ENCODE measurements at regions not wholly inside any gene's neighbourhood (a gene's known extent, or its start where the extent isn't known, plus 50 kb on each side); places are given as distances from the start of the nearest gene placed in this dataset.

DNA sequence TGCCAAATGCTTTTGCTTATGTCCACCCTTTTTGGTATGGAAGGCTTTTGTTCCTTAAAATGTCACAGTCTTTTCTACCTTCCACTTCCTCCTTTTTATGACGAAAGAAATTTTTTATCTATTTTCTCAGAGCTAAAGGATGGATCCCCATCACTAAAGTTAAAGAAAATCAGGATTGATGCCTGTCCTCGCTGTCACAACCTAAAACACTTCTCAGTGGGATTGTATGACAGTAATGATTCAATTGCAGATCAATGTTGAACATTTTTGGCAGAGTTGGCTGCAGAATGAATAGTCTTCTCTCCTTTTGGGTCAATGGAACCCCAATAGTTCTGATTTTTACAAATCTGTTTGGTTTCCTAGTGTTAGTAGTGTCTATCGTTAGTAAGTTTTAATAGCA lies 549.8 kb upstream of the ROBO2 start:
- Histone ChIP-seq H2AK5ac (ENCODE audit: low read depth, low read length) (no peak overlapping the region), H3K27ac (ENCODE audit: low read depth, low read length) (no peak overlapping the region), H3K23me2 (ENCODE audit: low read depth, low read length) (no peaks in the 10 kb centered on the region), H2BK15ac (ENCODE audit: low read length) (no peak overlapping the region), H3K4me3 (ENCODE audit: extremely low read depth in 1 of 4, insufficient read depth in 2 of 4, low read depth in 3 of 4, low read length in 4 of 4) (no peak overlapping the region), H3K18ac (ENCODE audit: extremely low read depth, low read length) (no peak overlapping the region), H3K4me1 (replicated peaks in 1 of 4; ENCODE audit: control insufficient read depth in 3 of 4, insufficient read depth in 4 of 4, low read length in 3 of 4) (no peaks in the 10 kb centered on the region), H2BK120ac (replicated peaks; ENCODE audit: low read depth, low read length) (no peak overlapping the region), H2BK12ac (ENCODE audit: low read depth, low read length) (no peak overlapping the region), H3K4me2 (ENCODE audit: insufficient read depth in 1 of 2, low read depth in 2 of 2, low read length in 2 of 2) (no peak overlapping the region), H3K79me1 (ENCODE audit: low read depth, low read length) (no peaks in the 10 kb centered on the region), H4K91ac (replicated peaks; ENCODE audit: insufficient read length, low read length) (no peak overlapping the region), H3K36me3 (ENCODE audit: control insufficient read depth in 2 of 4, insufficient read depth in 4 of 4, low read length in 3 of 4) (no peaks in the 10 kb centered on the region; a peak in 1 of 8 replicates), H3K27me3 (replicated peaks in 1 of 4; ENCODE audit: control insufficient read depth in 3 of 4, extremely low read depth in 1 of 4, insufficient read depth in 3 of 4, low read length in 3 of 4) (no peaks in the 10 kb centered on the region), H2BK5ac (ENCODE audit: low read depth, low read length) (no peak overlapping the region), H3K14ac (ENCODE audit: insufficient read length) (no peak overlapping the region), H3K9ac (replicated peaks in 1 of 4; ENCODE audit: extremely low read depth in 1 of 4, low read depth in 3 of 4, low read length in 3 of 4) (no peak overlapping the region), H4K8ac (ENCODE audit: extremely low read depth, insufficient read depth, low read length) (no peak overlapping the region), H3K23ac (ENCODE audit: insufficient read length) (no peak overlapping the region), H4K20me1 (replicated peaks in 1 of 2; ENCODE audit: control insufficient read depth in 1 of 2, insufficient read depth in 2 of 2, low read length in 2 of 2) (no peaks in the 10 kb centered on the region), H3K9me3 (ENCODE audit: insufficient read depth in 2 of 2, low read depth in 1 of 2, low read length in 1 of 2) (peaks cover 8% of the 10 kb centered on the region in 2 experiments; a peak in 3 of 4 replicates), H3K4ac (replicated peaks; ENCODE audit: insufficient read length, low read depth, low read length) (no peak overlapping the region), H2BK20ac (ENCODE audit: low read length) (no peak overlapping the region), H3K56ac (replicated peaks; ENCODE audit: insufficient read length, low read depth, low read length) (no peak overlapping the region), H2AFZ (ENCODE audit: low read length) (no peak overlapping the region), H3K79me2 (ENCODE audit: control insufficient read depth in 1 of 2, insufficient read depth in 2 of 2, low read length in 2 of 2) (no peaks in the 10 kb centered on the region), H4K5ac (ENCODE audit: insufficient read length, low read depth, low read length) (no peak overlapping the region)
- TF ChIP-seq SIX5 (IDR thresholded peaks at IDR 0.05; ENCODE audit: low read depth, low read length) (no peak), RFX5 (IDR thresholded peaks at IDR 0.05; ENCODE audit: borderline replicate concordance, low read depth, low read length) (no peak), RAD21 (IDR thresholded peaks at IDR 0.05 in 1 of 2, conservative IDR thresholded peaks at IDR 0.05 in 1 of 2; ENCODE audit: low read depth in 2 of 2, low read length in 2 of 2) (no peak)
- 87% methylated on average over 3 of the region's 3 CpGs; no CpG with 5 or more reads in 1 of the 2 experiments for WGBS, 2 experiments (ENCODE audit: extremely low coverage in 1 of 2, insufficient coverage in 1 of 2, insufficient read length in 1 of 2, insufficient replicate concordance in 2 of 2, low coverage in 1 of 2, low lambda C conversion rate in 2 of 2, missing lambda C conversion rate in 1 of 2)
- CTCF ChIA-PET (ENCODE audit: partially characterized antibody), result no interaction called here
- POLR2A ChIA-PET (ENCODE audit: partially characterized antibody), result no interaction called here
- no peak for FAIRE-seq
- no peak for DNase-seq (ENCODE audit: low read depth in 1 of 2, low spot score in 2 of 2)

All from H1 (cell line).